B cell (primary cell): ENCODE measurements at regions not wholly inside any gene's neighbourhood (a gene's known extent, or its start where the extent isn't known, plus 50 kb on each side); places are given as distances from the start of the nearest gene placed in this dataset.

Source experiments
- CTCF ChIP-seq: fragments of 200-600 bp; IDR thresholded peaks from one replicate; pipeline ENCODE4 v1.8.0; 2022; ENCODE audit warnings: antibody characterized with exemption, mild to moderate bottlenecking
- EZH2 ChIP-seq: IDR thresholded peaks from 2 replicates; pipeline ENCODE4 v1.6.1; 2012; ENCODE audit warnings: borderline replicate concordance, low read depth, mild to moderate bottlenecking, moderate library complexity, low read length; ENCODE audit not compliant: insufficient read depth, poor library complexity, severe bottlenecking

DNA sequence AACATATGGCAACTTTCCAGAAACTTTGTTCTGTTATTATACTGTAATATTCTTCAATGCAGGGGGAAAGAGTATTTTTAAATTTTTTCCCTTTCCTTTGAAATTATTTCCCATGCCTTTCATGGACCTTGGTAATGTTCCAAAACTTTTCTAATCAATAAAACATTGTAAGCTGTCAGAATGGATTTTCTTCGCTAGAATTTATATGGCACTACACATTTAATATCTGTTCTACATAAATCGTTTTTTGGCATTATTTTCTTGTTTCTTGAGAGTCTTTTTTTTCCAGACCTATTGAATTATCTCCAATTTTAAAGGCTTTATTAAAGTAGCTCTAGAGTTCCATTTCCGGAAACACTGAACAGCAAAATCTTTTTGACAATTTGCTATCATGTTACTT is 249.0 kb downstream of the TMEM167A start:
- TF ChIP-seq CTCF (no peak), EZH2 (no peak)
